HL-60 (cell line): ENCODE measurements at regions not wholly inside any gene's neighbourhood (a gene's known extent, or its start where the extent isn't known, plus 50 kb on each side); places are given as distances from the start of the nearest gene placed in this dataset.

Experiments
- CTCF ChIP-seq: IDR thresholded peaks from one replicate; pipeline ENCODE4 v1.5.1; 2011; ENCODE audit warnings: low read length, control low read depth, inconsistent platforms; ENCODE audit not compliant: insufficient read depth
- GABPA ChIP-seq: IDR thresholded peaks from 2 replicates; pipeline ENCODE4 v1.6.1; 2012; ENCODE audit warnings: low read depth
- POLR2AphosphoS5 ChIP-seq: IDR thresholded peaks from 2 replicates; pipeline ENCODE4 v1.6.1; 2012; ENCODE audit warnings: low read depth
- REST ChIP-seq: IDR thresholded peaks from 2 replicates; pipeline ENCODE4 v1.6.1; 2012; ENCODE audit warnings: low read depth; ENCODE audit not compliant: insufficient replicate concordance
- SPI1 ChIP-seq: IDR thresholded peaks from 2 replicates; pipeline ENCODE4 v1.6.1; 2012; ENCODE audit warnings: low read depth, mild to moderate bottlenecking, borderline replicate concordance

GRCh38 chr20:51074062-51074461 lies 51.2 kb upstream of the KCNG1 start:
- TF ChIP-seq POLR2AphosphoS5 (no peak), CTCF (no peak), REST (no peak), SPI1 (no peak), GABPA (no peak)
